Esophagus squamous epithelium (tissue), 5 donors: ENCODE measurements at regions not wholly inside any gene's neighbourhood (a gene's known extent, or its start where the extent isn't known, plus 50 kb on each side); places are given as distances from the start of the nearest gene placed in this dataset.

Source experiments
- DNase-seq: peaks from one replicate; lab custom pipeline; 2025; lab: John Stamatoyannopoulos, UW
- H3K27ac ChIP-seq, 4 donors: fragments of 200-600 bp; sonication (generic); one replicate each; pipeline ENCODE4 v1.5.1; 2016 to 2019; ENCODE audit warnings: mild to moderate bottlenecking in 1 of 4
- H3K27me3 ChIP-seq, 4 donors: fragments of 200-600 bp; sonication (generic); 1 replicate in 3 of 4; 2 replicates in 1 of 4; pipeline versions ENCODE4 v1.5.1 to v1.6.0; 2017 to 2021; ENCODE audit warnings: antibody characterized with exemption in 1 of 4
- H3K36me3 ChIP-seq, 3 donors: fragments of 200-600 bp; sonication (generic); one replicate each; pipeline ENCODE4 v1.5.1; 2016 to 2019
- H3K4me1 ChIP-seq, 3 donors: fragments of 200-600 bp; sonication (generic); one replicate each; pipeline ENCODE4 v1.5.1; 2017 to 2019
- H3K4me3 ChIP-seq, 4 donors: fragments of 200-600 bp; sonication (generic); 1 replicate in 3 of 4; 2 replicates in 1 of 4; pipeline ENCODE4 v1.5.1; 2016 to 2019; ENCODE audit warnings: mild to moderate bottlenecking in 2 of 4, moderate library complexity in 1 of 4
- H3K9me3 ChIP-seq, 3 donors: fragments of 200-600 bp; sonication (generic); one replicate each; pipeline ENCODE4 v1.5.1; 2016 to 2019
- POLR2A ChIP-seq, 4 donors: fragments of 450-650 bp; IDR thresholded peaks; one replicate each; pipeline ENCODE4 v1.6.1; 2017; ENCODE audit warnings: antibody characterized with exemption in 4 of 4, mild to moderate bottlenecking in 4 of 4, moderate library complexity in 3 of 4
- WGBS, 2 donors: methylation state at CpG; one replicate each; pipeline ENCODE4 v1.1.5; 2018; 5-methylcytosine and 5-hydroxymethylcytosine counted together
- intact Hi-C: fragments of 100-400 bp; cut with DNase I; formaldehyde crosslinking; loops from one replicate; pipeline ENCODE4 v1.15.0; 2022
- TF ChIP-seq, protein P1 (sequence below), 6 experiments: fragments of 450-650 bp in 4 of 6; fragments of 200-600 bp in 2 of 6; sonication (generic) in 2 of 6; IDR thresholded peaks; one replicate each; pipeline ENCODE4 v1.5.1; 2016 to 2019; ENCODE audit warnings: antibody characterized with exemption in 6 of 6, mild to moderate bottlenecking in 4 of 6, moderate library complexity in 4 of 6
- donor health status: DM: yes; HTN: yes; CAD: no.

GRCh38 chr5:107251151-107251550, 419.6 kb downstream of the EFNA5 start:
- peaks cover 0 to 3% (median 0%) of the 10 kb centered on the region in 3 donors for H3K4me1 ChIP-seq
- no peaks in the 10 kb centered on the region for H3K36me3 ChIP-seq
- no peak overlapping the region for H3K4me3 ChIP-seq
- no peaks in the 10 kb centered on the region for H3K9me3 ChIP-seq
- 70 to 76% methylated on average over 2 of the region's 2 CpGs for WGBS, 2 donors
- no peaks in the 10 kb centered on the region for H3K27me3 ChIP-seq
- no peak overlapping the region for H3K27ac ChIP-seq
- no peak for DNase-seq
- TF ChIP-seq, protein P1, sequence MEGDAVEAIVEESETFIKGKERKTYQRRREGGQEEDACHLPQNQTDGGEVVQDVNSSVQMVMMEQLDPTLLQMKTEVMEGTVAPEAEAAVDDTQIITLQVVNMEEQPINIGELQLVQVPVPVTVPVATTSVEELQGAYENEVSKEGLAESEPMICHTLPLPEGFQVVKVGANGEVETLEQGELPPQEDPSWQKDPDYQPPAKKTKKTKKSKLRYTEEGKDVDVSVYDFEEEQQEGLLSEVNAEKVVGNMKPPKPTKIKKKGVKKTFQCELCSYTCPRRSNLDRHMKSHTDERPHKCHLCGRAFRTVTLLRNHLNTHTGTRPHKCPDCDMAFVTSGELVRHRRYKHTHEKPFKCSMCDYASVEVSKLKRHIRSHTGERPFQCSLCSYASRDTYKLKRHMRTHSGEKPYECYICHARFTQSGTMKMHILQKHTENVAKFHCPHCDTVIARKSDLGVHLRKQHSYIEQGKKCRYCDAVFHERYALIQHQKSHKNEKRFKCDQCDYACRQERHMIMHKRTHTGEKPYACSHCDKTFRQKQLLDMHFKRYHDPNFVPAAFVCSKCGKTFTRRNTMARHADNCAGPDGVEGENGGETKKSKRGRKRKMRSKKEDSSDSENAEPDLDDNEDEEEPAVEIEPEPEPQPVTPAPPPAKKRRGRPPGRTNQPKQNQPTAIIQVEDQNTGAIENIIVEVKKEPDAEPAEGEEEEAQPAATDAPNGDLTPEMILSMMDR (IDR thresholded peaks at IDR 0.05) = no peak
- no peak for TF ChIP-seq POLR2A (IDR thresholded peaks at IDR 0.05)
- intact Hi-C loops = no loop called here

GRCh38 chr5:107248066-107248695, 422.6 kb downstream of the EFNA5 start:
- Histone ChIP-seq H3K27ac (no peak overlapping the region), H3K9me3 (no peaks in the 10 kb centered on the region), H3K4me1 (peaks cover 0 to 1% (median 0%) of the 10 kb centered on the region in 3 donors), H3K36me3 (no peaks in the 10 kb centered on the region), H3K27me3 (no peaks in the 10 kb centered on the region), H3K4me3 (no peak overlapping the region)
- intact Hi-C loops = no loop called here
- TF ChIP-seq POLR2A (IDR thresholded peaks at IDR 0.05) = no peak
- TF ChIP-seq, protein P1 (IDR thresholded peaks at IDR 0.05) = peak in 5 of 6 experiments; percentile 62 to 83 (median 69)
- no peak for DNase-seq
- 45 to 48% methylated on average over 10 of the region's 10 CpGs for WGBS, 2 donors

- DNase-seq = no peak
- intact Hi-C loops = no loop called here
- H3K27me3 ChIP-seq = no peaks in the 10 kb centered on the region
- TF ChIP-seq POLR2A (IDR thresholded peaks at IDR 0.05) = no peak
- TF ChIP-seq, protein P1 (IDR thresholded peaks at IDR 0.05) = no peak
- H3K4me3 ChIP-seq = no peak overlapping the region
- H3K9me3 ChIP-seq = no peaks in the 10 kb centered on the region
- no peak overlapping the region for H3K27ac ChIP-seq
- WGBS, 2 donors = 72 to 78% methylated on average over 2 of the region's 2 CpGs
- no peaks in the 10 kb centered on the region for H3K36me3 ChIP-seq
- peaks cover 0 to 5% (median 0%) of the 10 kb centered on the region in 3 donors for H3K4me1 ChIP-seq
Observed at GRCh38 chr5:107247427-107247826, 423.3 kb downstream of the EFNA5 start.

DNA sequence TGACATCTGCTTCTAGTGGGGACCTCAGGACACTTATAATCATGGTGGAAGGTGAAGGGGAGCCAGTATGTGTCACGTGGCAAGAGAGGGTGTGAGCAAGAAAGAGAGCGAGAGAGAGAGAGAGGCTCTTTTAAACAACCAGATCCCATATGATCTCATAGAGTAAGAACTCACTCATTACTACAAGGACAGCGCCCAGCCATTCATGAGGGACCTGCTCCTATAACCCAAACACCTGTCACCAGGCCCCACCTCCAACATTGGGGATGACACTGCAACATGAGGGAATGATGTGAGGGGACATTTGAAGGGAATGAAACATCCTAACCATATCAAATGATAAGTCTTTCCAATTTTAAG, 427.5 kb downstream of the EFNA5 start:
- 78 to 100% methylated on average over 2 to 3 of the region's 3 CpGs for WGBS, 2 donors
- no peak for TF ChIP-seq POLR2A (IDR thresholded peaks at IDR 0.05)
- TF ChIP-seq, protein P1 (IDR thresholded peaks at IDR 0.05) = no peak
- Histone ChIP-seq H3K4me1 (peaks cover 0 to 13% (median 0%) of the 10 kb centered on the region in 3 donors), H3K4me3 (no peak overlapping the region), H3K36me3 (no peaks in the 10 kb centered on the region), H3K27me3 (no peaks in the 10 kb centered on the region), H3K27ac (no peak overlapping the region), H3K9me3 (no peaks in the 10 kb centered on the region)
- DNase-seq = no peak
- intact Hi-C loops = no loop called here

- Histone ChIP-seq H3K9me3 (no peaks in the 10 kb centered on the region), H3K36me3 (no peaks in the 10 kb centered on the region), H3K4me1 (peaks cover 0 to 13% (median 0%) of the 10 kb centered on the region in 3 donors), H3K27ac (peak overlapping the region in 1 of 4 donors; percentile 37), H3K27me3 (no peaks in the 10 kb centered on the region), H3K4me3 (no peak overlapping the region)
- intact Hi-C loops = no loop called here
- DNase-seq = no peak
- WGBS, 2 donors = 45 to 65% methylated on average over 3 of the region's 3 CpGs
- TF ChIP-seq POLR2A (IDR thresholded peaks at IDR 0.05) = no peak
- TF ChIP-seq, protein P1 (IDR thresholded peaks at IDR 0.05) = no peak
Observed at GRCh38 chr5:107242411-107243219, 428.1 kb downstream of the EFNA5 start.
